SK-N-SH (cell line): ENCODE measurements at regions not wholly inside any gene's neighbourhood (a gene's known extent, or its start where the extent isn't known, plus 50 kb on each side); places are given as distances from the start of the nearest gene placed in this dataset.

Experiments used
- CTCF ChIA-PET: fragments of 300-600, 350-600 bp; formaldehyde crosslinking; extraction: SDS; loops from one replicate; lab custom pipeline; 2021; lab: Yijun Ruan, JAX
- POLR2A ChIA-PET: fragments of 350-600 bp; sonication (Branson Sonifier 250); formaldehyde crosslinking; extraction: SDS; loops from one replicate; lab custom pipeline; 2020; ENCODE audit warnings: antibody characterized with exemption, inconsistent platforms; lab: Yijun Ruan, JAX
- DNase-seq: peaks from one replicate; pipeline ENCODE4 v3.0.0; 2012
- H2AFZ ChIP-seq: fragments of 200-600 bp; sonication (generic); 2 replicates; pipeline ENCODE4 v1.8.1; 2016; ENCODE audit warnings: antibody characterized with exemption, mild to moderate bottlenecking, low read depth
- H3F3A ChIP-seq: fragments of 200-600 bp; sonication (generic); replicated peaks from 2 replicates; pipeline ENCODE3; 2016; ENCODE audit warnings: antibody characterized with exemption, mild to moderate bottlenecking; ENCODE audit not compliant: insufficient read depth
- H3K27ac ChIP-seq, 2 experiments: fragments of 200-500 bp in 1 of 2; fragments of 200-600 bp in 1 of 2; sonication (Bioruptor generic) in 1 of 2; sonication (generic), shearing (Covaris generic) in 1 of 2; 2 replicates each; pipeline versions ENCODE4 v1.5.1 to v1.6.1; 2014 to 2016; ENCODE audit warnings: low read depth in 2 of 2, inconsistent platforms in 1 of 2, low read length in 1 of 2, mild to moderate bottlenecking in 1 of 2, mixed read lengths in 1 of 2
- H3K27me3 ChIP-seq: fragments of 200-600 bp; sonication (generic), shearing (Covaris generic); 2 replicates; pipeline ENCODE4 v1.6.1; 2016; ENCODE audit warnings: mixed run types; ENCODE audit not compliant: insufficient read depth
- H3K36me3 ChIP-seq, 2 experiments: fragments of 200-500 bp in 1 of 2; fragments of 200-600 bp in 1 of 2; sonication (Bioruptor generic) in 1 of 2; sonication (generic) in 1 of 2; replicated peaks in 1 of 2; 2 replicates each; pipeline versions ENCODE3 to v1.5.1; 2014 to 2016; ENCODE audit warnings: low read length in 1 of 2, mild to moderate bottlenecking in 1 of 2; ENCODE audit not compliant: insufficient read depth in 2 of 2, control insufficient read depth in 1 of 2
- H3K4me1 ChIP-seq, 2 experiments: fragments of 200-500 bp in 1 of 2; fragments of 200-600 bp in 1 of 2; sonication (Bioruptor generic) in 1 of 2; sonication (generic), shearing (Covaris generic) in 1 of 2; 2 replicates each; pipeline versions ENCODE4 v1.5.1 to v1.6.1; 2014 to 2016; ENCODE audit warnings: low read depth in 1 of 2, low read length in 1 of 2, mixed run types in 1 of 2; ENCODE audit not compliant: insufficient read depth in 2 of 2, control insufficient read depth in 1 of 2
- H3K4me2 ChIP-seq: fragments of 200-600 bp; sonication (generic), shearing (Covaris generic); 2 replicates; pipeline ENCODE4 v1.6.1; 2017; ENCODE audit warnings: mixed run types
- H3K4me3 ChIP-seq, 2 experiments: fragments of 200-500 bp in 1 of 2; fragments of 200-600 bp in 1 of 2; sonication (Bioruptor generic) in 1 of 2; sonication (generic), shearing (Covaris generic) in 1 of 2; 2 replicates each; pipeline versions ENCODE4 v1.5.1 to v1.8.1; 2014 to 2016; ENCODE audit warnings: low read depth in 2 of 2, inconsistent platforms in 1 of 2, low read length in 1 of 2, mild to moderate bottlenecking in 1 of 2, mixed read lengths in 1 of 2, moderate library complexity in 1 of 2
- H3K79me2 ChIP-seq: fragments of 200-600 bp; sonication (generic); 2 replicates; pipeline ENCODE4 v1.8.1; 2017; ENCODE audit warnings: mild to moderate bottlenecking; ENCODE audit not compliant: insufficient read depth
- H3K9ac ChIP-seq: fragments of 200-600 bp; sonication (generic); 2 replicates; pipeline ENCODE4 v1.6.1; 2017; ENCODE audit warnings: mixed run types
- H3K9me2 ChIP-seq: fragments of 200-600 bp; sonication (generic); 2 replicates; pipeline ENCODE4 v1.6.1; 2017; ENCODE audit warnings: mixed run types
- H3K9me3 ChIP-seq: fragments of 200-600 bp; sonication (generic); 2 replicates; pipeline ENCODE4 v1.6.1; 2017; ENCODE audit warnings: mixed run types, mild to moderate bottlenecking, moderate library complexity
- H4K20me1 ChIP-seq: fragments of 200-600 bp; sonication (generic); 2 replicates; pipeline ENCODE4 v1.6.1; 2017; ENCODE audit warnings: mild to moderate bottlenecking, mixed run types; ENCODE audit not compliant: insufficient read depth
- CHD2 ChIP-seq: fragments of 150-350 bp; IDR thresholded peaks from 2 replicates; pipeline ENCODE4 v1.6.1; 2018; ENCODE audit warnings: low read length; ENCODE audit not compliant: partially characterized antibody
- ELF1 ChIP-seq: IDR thresholded peaks from 2 replicates; pipeline ENCODE4 v1.4.0; 2012
- EP300 ChIP-seq, 2 experiments: IDR thresholded peaks; 2 replicates each; pipeline versions ENCODE4 v1.4.0 to v1.6.1; 2012; ENCODE audit warnings: borderline replicate concordance in 1 of 2, low read depth in 1 of 2, low read length in 1 of 2
- EZH2phosphoT487 ChIP-seq: fragments of 200-600 bp; sonication (generic); IDR thresholded peaks from 2 replicates; pipeline ENCODE4 v1.6.1; 2017; ENCODE audit warnings: low read depth, mixed run types, mild to moderate bottlenecking, antibody characterized with exemption, moderate library complexity, borderline replicate concordance
- FOSL2 ChIP-seq: IDR thresholded peaks from 2 replicates; pipeline ENCODE4 v1.4.0; 2012; ENCODE audit warnings: low read depth, mild to moderate bottlenecking, moderate library complexity, borderline replicate concordance
- GABPA ChIP-seq: IDR thresholded peaks from 2 replicates; pipeline ENCODE4 v1.4.0; 2012; ENCODE audit warnings: low read depth, mild to moderate bottlenecking
- GATA2 ChIP-seq: sonication (generic); formaldehyde crosslinking; IDR thresholded peaks from 2 replicates; pipeline ENCODE4 v1.5.0; 2020; ENCODE audit warnings: mild to moderate bottlenecking, missing genetic modification reagents
- IRF3 ChIP-seq: fragments of 150-350 bp; IDR thresholded peaks from 2 replicates; pipeline ENCODE4 v1.6.1; 2016; ENCODE audit warnings: mild to moderate bottlenecking, low read depth, low read length
- JUND ChIP-seq: IDR thresholded peaks from 2 replicates; pipeline ENCODE4 v1.4.0; 2012
- MAX ChIP-seq: IDR thresholded peaks from 2 replicates; pipeline ENCODE4 v1.4.0; 2012; ENCODE audit warnings: low read depth
- MEF2A ChIP-seq: IDR thresholded peaks from 2 replicates; pipeline ENCODE4 v1.4.0; 2012; ENCODE audit warnings: low read depth, borderline replicate concordance
- NFIC ChIP-seq: IDR thresholded peaks from 2 replicates; pipeline ENCODE4 v1.4.0; 2012; ENCODE audit warnings: borderline replicate concordance
- POLR2AphosphoS5 ChIP-seq: IDR thresholded peaks from 2 replicates; pipeline ENCODE4 v1.6.1; 2012; ENCODE audit warnings: low read depth, low read length
- RAD21 ChIP-seq: IDR thresholded peaks from 2 replicates; pipeline ENCODE4 v1.6.1; 2012; ENCODE audit warnings: mild to moderate bottlenecking, low read length
- RXRA ChIP-seq: IDR thresholded peaks from 2 replicates; pipeline ENCODE4 v1.4.0; 2012; ENCODE audit warnings: low read depth, mild to moderate bottlenecking, borderline replicate concordance
- SIN3A ChIP-seq: IDR thresholded peaks from 2 replicates; pipeline ENCODE4 v1.6.1; 2012; ENCODE audit warnings: low read depth, mild to moderate bottlenecking, low read length, moderate library complexity, borderline replicate concordance
- SMC3 ChIP-seq: IDR thresholded peaks from 2 replicates; pipeline ENCODE4 v1.6.1; 2012; ENCODE audit warnings: low read depth, low read length, improper control_type of control experiment
- TAF1 ChIP-seq: IDR thresholded peaks from 2 replicates; pipeline ENCODE4 v1.6.1; 2012; ENCODE audit warnings: low read depth, mild to moderate bottlenecking, low read length, moderate library complexity, borderline replicate concordance
- TCF12 ChIP-seq: IDR thresholded peaks from 2 replicates; pipeline ENCODE4 v1.4.0; 2012
- TEAD4 ChIP-seq: IDR thresholded peaks from 2 replicates; pipeline ENCODE4 v1.4.0; 2012; ENCODE audit warnings: mild to moderate bottlenecking, borderline replicate concordance; ENCODE audit not compliant: insufficient read depth
- YY1 ChIP-seq: IDR thresholded peaks from 2 replicates; pipeline ENCODE4 v1.4.0; 2012; ENCODE audit warnings: low read depth, mild to moderate bottlenecking
- ZBTB33 ChIP-seq: IDR thresholded peaks from 2 replicates; pipeline ENCODE4 v1.4.0; 2012; ENCODE audit warnings: low read depth, borderline replicate concordance
- WGBS: methylation state at CpG from one replicate; pipeline ENCODE4 v1.1.6; 2017; ENCODE audit warnings: low lambda C conversion rate; 5-methylcytosine and 5-hydroxymethylcytosine counted together

DNA sequence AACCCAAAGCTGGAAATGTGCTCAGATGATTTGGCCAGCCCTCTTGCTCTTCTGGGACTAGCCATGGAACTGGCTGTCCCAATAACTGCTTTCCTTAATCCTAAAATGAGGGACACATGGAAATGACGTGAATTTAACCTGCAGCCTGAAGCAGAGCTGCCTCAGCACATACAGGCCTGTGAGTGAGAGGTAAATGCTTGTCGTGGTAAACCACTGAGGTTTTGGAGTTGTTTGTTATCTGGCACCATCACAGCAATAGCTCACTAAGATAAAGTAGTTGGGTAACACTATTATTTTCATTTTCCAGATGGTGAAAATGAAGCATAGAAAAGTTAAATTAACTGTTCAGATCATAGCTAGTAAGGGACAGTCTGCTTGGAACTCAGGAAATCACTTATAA, 333.4 kb upstream of the CHD6 start (continued):
- TF ChIP-seq MAX = no peak
- TF ChIP-seq TEAD4 = no peak

DNA sequence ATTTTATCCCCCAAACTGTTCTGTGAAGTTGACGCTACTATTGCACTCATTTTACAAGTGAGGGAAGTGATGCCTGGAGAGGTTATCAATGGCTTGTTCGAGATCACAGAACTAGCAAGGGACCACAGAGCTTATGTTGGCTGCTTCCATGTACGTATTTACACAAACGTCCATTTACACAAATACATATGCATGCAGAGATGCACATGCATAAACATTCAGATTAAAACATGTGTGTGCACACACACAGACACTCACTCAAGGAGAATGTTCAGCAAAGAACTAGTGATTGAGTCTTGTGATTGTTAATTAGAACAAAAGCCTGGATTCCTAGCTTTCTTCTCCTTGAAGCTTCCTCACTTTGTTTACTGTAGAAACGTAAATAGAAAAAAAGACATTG, 321.5 kb upstream of the CHD6 start:
- Histone ChIP-seq H4K20me1 (no peaks in the 10 kb centered on the region), H3K79me2 (no peaks in the 10 kb centered on the region), H3K36me3 (no peaks in the 10 kb centered on the region), H3K9me2 (no peaks in the 10 kb centered on the region), H2AFZ (no peak overlapping the region), H3K9ac (no peak overlapping the region), H3F3A (no peaks in the 10 kb centered on the region), H3K4me2 (no peak overlapping the region), H3K27me3 (no peaks in the 10 kb centered on the region), H3K27ac (no peak overlapping the region), H3K9me3 (no peaks in the 10 kb centered on the region), H3K4me1 (peaks cover 0 to 15% of the 10 kb centered on the region in 2 experiments; a peak in 2 of 4 replicates), H3K4me3 (no peak overlapping the region)
- TF ChIP-seq RXRA = no peak
- no peak for TF ChIP-seq EP300 (IDR thresholded peaks at IDR 0.05; ENCODE audit: borderline replicate concordance in 1 of 2, low read depth in 1 of 2, low read length in 1 of 2)
- TF ChIP-seq YY1 = no peak
- ChIA-PET CTCF (no interaction called here), POLR2A (no interaction called here)
- DNase-seq = no peak
- WGBS = 25% methylated on average over 5 of the region's 5 CpGs

DNA sequence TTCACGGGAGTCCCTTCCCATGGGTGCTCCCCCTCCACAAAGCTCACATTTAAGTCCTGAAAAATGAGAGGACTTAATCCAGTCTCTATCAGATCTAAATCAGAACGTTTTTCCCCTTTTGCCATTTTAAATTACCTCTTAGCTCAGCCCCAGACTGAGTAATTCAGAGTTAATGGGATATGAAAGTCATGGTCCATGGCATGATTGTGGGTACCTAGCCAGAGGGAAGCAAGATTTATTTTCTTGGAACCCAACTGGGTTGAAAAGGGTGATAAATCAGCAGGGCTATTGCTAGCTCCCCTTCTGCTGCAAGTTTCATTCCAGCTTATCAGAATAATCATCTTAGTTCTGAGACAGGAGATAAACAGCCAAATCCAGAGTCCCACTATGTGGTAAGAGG, 320.2 kb upstream of the CHD6 start:
- 17% methylated on average over 2 of the region's 2 CpGs for WGBS
- H3K9me2 ChIP-seq = no peaks in the 10 kb centered on the region
- H3K4me2 ChIP-seq = no peak overlapping the region
- DNase-seq = no peak
- H3K4me3 ChIP-seq = no peak overlapping the region
- no peak for TF ChIP-seq SIN3A
- no peak for TF ChIP-seq GATA2
- TF ChIP-seq RXRA = no peak
- TF ChIP-seq JUND = no peak
- no peak for TF ChIP-seq POLR2AphosphoS5
- TF ChIP-seq TCF12 = no peak
- no peak for TF ChIP-seq TEAD4
- TF ChIP-seq ELF1 = no peak
- no peak for TF ChIP-seq EZH2phosphoT487
- TF ChIP-seq GABPA = no peak
- TF ChIP-seq FOSL2 = no peak
- no peak for TF ChIP-seq ZBTB33
- no peak for TF ChIP-seq RAD21
- TF ChIP-seq IRF3 = no peak
- TF ChIP-seq SMC3 = no peak
- no peak for TF ChIP-seq NFIC
- no peak for TF ChIP-seq CHD2
- no peak for TF ChIP-seq TAF1
- TF ChIP-seq MEF2A = no peak
- H3K27me3 ChIP-seq = no peaks in the 10 kb centered on the region
- H3K79me2 ChIP-seq = no peaks in the 10 kb centered on the region
- H3F3A ChIP-seq = no peaks in the 10 kb centered on the region
- no peaks in the 10 kb centered on the region for H3K9me3 ChIP-seq
- H3K36me3 ChIP-seq = no peaks in the 10 kb centered on the region
- H4K20me1 ChIP-seq = no peaks in the 10 kb centered on the region
- H3K4me1 ChIP-seq = peaks cover 0 to 21% of the 10 kb centered on the region in 2 experiments; a peak in 2 of 4 replicates
- H3K27ac ChIP-seq = no peak overlapping the region
- ChIA-PET CTCF (no interaction called here), POLR2A (no interaction called here)
- H2AFZ ChIP-seq = no peak overlapping the region
- H3K9ac ChIP-seq = no peak overlapping the region
